Lower lobe of right lung (tissue), 2 donors: ENCODE measurements at regions not wholly inside any gene's neighbourhood (a gene's known extent, or its start where the extent isn't known, plus 50 kb on each side); places are given as distances from the start of the nearest gene placed in this dataset.

Experiments used
- ATAC-seq, 2 donors: fragments of 200-7000 bp; cut with Tn5 transposase; one replicate each; pipeline ENCODE4 v1.9.1; 2020 to 2022; ENCODE audit warnings: mild to moderate bottlenecking in 2 of 2, moderate library complexity in 2 of 2
- DNase-seq: peaks from one replicate; pipeline ENCODE4 v3.0.0-alpha.2; 2020
- H3K27ac ChIP-seq: fragments of 200-600 bp; one replicate; pipeline ENCODE4 v1.8.0; 2022
- H3K27me3 ChIP-seq: fragments of 200-600 bp; one replicate; pipeline ENCODE4 v1.8.0; 2022; ENCODE audit warnings: low read depth
- H3K36me3 ChIP-seq: fragments of 200-600 bp; one replicate; pipeline ENCODE4 v1.8.0; 2022; ENCODE audit warnings: mild to moderate bottlenecking
- H3K4me1 ChIP-seq: fragments of 200-600 bp; one replicate; pipeline ENCODE4 v1.8.0; 2022
- H3K4me3 ChIP-seq: fragments of 200-600 bp; one replicate; pipeline ENCODE4 v1.8.0; 2022; ENCODE audit warnings: mild to moderate bottlenecking
- H3K9me3 ChIP-seq: fragments of 200-600 bp; one replicate; pipeline ENCODE4 v1.8.0; 2022
- intact Hi-C: fragments of 100-400 bp; cut with DNase I; formaldehyde crosslinking; loops from one replicate; pipeline ENCODE4 v1.11.0; 2022
- TF ChIP-seq, protein P1 (sequence below): fragments of 200-600 bp; IDR thresholded peaks from one replicate; pipeline ENCODE4 v1.8.0; 2022; ENCODE audit warnings: antibody characterized with exemption, mild to moderate bottlenecking
- donor health status: DM: no; HTN: yes; CAD: no; lungs with severe emphysema.

DNA sequence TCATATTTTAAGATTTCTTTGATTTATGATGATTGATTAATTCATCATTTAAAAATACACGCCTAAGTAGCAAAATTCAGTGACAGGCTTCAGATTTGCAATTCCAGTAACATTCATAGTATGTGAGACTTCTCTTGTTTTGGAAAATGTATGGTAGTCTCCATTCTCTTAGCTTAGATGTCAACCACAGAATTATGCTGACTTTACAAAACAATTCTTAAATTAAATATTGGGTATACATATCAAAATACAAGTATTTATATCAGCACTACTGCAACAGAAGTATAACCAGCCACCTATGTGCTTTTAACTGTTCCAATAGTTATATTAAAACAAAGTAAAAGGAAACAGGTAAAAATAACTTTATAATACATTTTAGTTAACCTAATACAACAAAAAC, 1328.6 kb upstream of the ADGRL2 start:
- no peaks in the 10 kb centered on the region for H3K27me3 ChIP-seq
- TF ChIP-seq, protein P1, sequence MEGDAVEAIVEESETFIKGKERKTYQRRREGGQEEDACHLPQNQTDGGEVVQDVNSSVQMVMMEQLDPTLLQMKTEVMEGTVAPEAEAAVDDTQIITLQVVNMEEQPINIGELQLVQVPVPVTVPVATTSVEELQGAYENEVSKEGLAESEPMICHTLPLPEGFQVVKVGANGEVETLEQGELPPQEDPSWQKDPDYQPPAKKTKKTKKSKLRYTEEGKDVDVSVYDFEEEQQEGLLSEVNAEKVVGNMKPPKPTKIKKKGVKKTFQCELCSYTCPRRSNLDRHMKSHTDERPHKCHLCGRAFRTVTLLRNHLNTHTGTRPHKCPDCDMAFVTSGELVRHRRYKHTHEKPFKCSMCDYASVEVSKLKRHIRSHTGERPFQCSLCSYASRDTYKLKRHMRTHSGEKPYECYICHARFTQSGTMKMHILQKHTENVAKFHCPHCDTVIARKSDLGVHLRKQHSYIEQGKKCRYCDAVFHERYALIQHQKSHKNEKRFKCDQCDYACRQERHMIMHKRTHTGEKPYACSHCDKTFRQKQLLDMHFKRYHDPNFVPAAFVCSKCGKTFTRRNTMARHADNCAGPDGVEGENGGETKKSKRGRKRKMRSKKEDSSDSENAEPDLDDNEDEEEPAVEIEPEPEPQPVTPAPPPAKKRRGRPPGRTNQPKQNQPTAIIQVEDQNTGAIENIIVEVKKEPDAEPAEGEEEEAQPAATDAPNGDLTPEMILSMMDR = no peak
- H3K9me3 ChIP-seq = no peaks in the 10 kb centered on the region
- no peak for DNase-seq
- intact Hi-C loops = no loop called here
- no peaks in the 10 kb centered on the region for H3K4me1 ChIP-seq
- H3K27ac ChIP-seq = no peak overlapping the region
- no peak overlapping the region for H3K4me3 ChIP-seq
- ATAC-seq = no peak
- H3K36me3 ChIP-seq = no peaks in the 10 kb centered on the region

DNA sequence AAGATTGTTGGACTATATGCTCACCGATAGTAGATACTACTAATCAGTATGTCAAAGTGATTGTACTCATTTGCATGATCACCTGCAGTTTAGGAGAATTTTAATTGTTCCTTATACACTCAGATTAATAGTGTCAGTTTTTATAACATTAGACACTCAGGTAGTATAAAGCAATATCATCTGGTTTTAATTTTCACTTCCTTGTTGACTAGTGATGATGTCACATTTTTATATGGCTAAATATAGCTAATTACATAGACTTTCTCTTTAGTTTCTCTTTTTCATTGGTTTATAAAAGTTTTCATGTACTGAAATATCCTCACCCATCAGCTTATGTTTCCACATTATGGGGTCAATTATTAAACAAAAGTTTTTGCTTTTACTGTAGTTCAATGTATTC, 1332.4 kb upstream of the ADGRL2 start:
- no peak for ATAC-seq
- no peaks in the 10 kb centered on the region for H3K9me3 ChIP-seq
- no peak for DNase-seq
- H3K27me3 ChIP-seq = no peaks in the 10 kb centered on the region
- no peak overlapping the region for H3K27ac ChIP-seq
- intact Hi-C loops = no loop called here
- H3K4me3 ChIP-seq = no peak overlapping the region
- H3K4me1 ChIP-seq = no peaks in the 10 kb centered on the region
- H3K36me3 ChIP-seq = no peaks in the 10 kb centered on the region
- TF ChIP-seq, protein P1 = no peak

DNA sequence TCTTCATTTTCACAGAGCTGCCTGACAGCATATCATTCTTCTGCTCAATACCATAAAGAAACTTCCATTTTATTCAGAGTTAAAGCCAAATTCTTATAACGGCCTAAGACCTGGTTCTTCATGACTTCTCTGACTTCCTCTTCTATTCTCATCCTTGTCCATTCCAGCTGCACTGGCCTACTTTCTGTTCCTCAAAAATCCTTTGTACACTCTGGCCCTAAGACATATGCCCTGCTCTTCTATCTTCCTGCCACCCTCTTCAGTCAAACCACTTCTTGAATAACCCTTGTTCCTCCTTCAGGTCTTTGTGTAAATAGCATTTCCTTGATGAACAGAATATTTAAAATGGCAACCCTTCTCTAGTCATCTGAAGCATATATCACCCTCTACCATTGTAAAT, 1338.7 kb upstream of the ADGRL2 start:
- H3K9me3 ChIP-seq = no peaks in the 10 kb centered on the region
- DNase-seq (no peak), ATAC-seq (peak; percentile 44 to 46)
- H3K27me3 ChIP-seq = no peaks in the 10 kb centered on the region
- no peak overlapping the region for H3K27ac ChIP-seq
- no peaks in the 10 kb centered on the region for H3K36me3 ChIP-seq
- intact Hi-C loops = no loop called here
- H3K4me3 ChIP-seq = no peak overlapping the region
- no peaks in the 10 kb centered on the region for H3K4me1 ChIP-seq
- TF ChIP-seq, protein P1 = no peak

DNA sequence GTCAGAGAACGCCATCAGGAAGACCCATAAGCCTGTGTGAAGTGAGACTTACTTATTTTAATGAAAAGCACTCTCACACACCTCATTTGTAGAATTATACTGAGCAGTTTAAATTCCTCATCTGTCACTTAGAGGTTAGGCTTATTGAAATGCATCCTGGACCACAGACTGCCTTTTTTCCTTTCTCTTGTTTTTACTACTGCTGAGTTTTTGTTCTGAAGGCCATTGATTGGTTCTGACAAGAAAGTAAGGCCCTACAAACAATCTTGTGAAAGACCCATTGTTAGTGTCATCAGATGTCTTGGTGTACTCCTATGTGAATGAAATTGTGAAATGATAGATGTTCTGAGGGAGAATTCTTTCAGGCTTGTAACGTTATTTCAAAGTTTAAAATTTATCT, 1343.3 kb upstream of the ADGRL2 start:
- ATAC-seq (no peak), DNase-seq (no peak)
- Histone ChIP-seq H3K4me3 (no peak overlapping the region), H3K27me3 (no peaks in the 10 kb centered on the region), H3K4me1 (no peaks in the 10 kb centered on the region), H3K36me3 (no peaks in the 10 kb centered on the region), H3K27ac (no peak overlapping the region), H3K9me3 (no peaks in the 10 kb centered on the region)
- intact Hi-C loops = no loop called here
- TF ChIP-seq, protein P1 = no peak

DNA sequence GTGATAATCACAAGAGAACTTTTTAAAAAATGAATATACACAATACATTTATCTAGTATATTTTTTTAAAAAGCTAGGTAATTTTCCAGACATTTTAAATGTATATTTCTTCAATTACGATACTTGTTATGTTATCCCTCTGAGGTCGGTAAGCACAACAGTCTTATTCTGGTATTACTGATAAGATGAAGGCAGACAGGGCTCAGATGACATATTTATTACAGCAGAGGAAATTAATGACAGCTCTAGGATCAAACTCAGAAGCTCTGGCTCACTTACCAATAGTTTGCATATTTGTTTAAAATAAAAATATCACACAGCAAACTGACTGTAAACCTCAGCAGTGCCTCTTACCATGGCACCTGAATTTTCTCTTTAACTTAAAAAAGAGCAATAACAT, 1347.0 kb upstream of the ADGRL2 start:
- H3K36me3 ChIP-seq = no peaks in the 10 kb centered on the region

More for the DNA sequence above, 1347.0 kb upstream of the ADGRL2 start:
- DNase-seq (no peak), ATAC-seq (no peak)
- H3K4me1 ChIP-seq = no peaks in the 10 kb centered on the region
- no peak overlapping the region for H3K4me3 ChIP-seq
- intact Hi-C loops = no loop called here
- H3K27ac ChIP-seq = no peak overlapping the region
- TF ChIP-seq, protein P1 = no peak
- no peaks in the 10 kb centered on the region for H3K27me3 ChIP-seq
- no peaks in the 10 kb centered on the region for H3K9me3 ChIP-seq
